ENCODE measurements at regions not wholly inside any gene's neighbourhood (a gene's known extent, or its start where the extent isn't known, plus 50 kb on each side); places are given as distances from the start of the nearest gene placed in this dataset.

DNA sequence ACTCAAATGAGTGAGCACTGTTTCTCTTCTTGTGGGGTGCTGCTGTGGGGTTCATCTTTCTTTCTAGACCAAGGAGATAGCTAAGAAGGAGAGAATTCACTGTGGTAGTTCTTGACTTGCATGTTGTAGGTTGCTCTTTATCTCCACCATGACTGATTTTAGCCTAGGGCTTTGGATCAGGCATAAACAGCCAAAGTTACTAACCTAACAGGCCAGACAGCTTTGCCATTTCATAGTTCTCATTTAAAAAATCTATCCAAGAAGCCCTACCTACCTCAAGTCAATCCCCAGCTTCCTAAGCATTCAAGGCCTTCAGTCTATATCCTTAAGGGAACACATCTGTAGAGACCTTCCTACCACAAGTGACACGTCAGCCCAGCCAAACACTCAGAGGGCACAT, 107.9 kb upstream of the CARMIL1 start:
- no peak for TF ChIP-seq EZH2 (IDR thresholded peaks at IDR 0.05; ENCODE audit: low read length, missing control alignments)
- TF ChIP-seq, protein P1, sequence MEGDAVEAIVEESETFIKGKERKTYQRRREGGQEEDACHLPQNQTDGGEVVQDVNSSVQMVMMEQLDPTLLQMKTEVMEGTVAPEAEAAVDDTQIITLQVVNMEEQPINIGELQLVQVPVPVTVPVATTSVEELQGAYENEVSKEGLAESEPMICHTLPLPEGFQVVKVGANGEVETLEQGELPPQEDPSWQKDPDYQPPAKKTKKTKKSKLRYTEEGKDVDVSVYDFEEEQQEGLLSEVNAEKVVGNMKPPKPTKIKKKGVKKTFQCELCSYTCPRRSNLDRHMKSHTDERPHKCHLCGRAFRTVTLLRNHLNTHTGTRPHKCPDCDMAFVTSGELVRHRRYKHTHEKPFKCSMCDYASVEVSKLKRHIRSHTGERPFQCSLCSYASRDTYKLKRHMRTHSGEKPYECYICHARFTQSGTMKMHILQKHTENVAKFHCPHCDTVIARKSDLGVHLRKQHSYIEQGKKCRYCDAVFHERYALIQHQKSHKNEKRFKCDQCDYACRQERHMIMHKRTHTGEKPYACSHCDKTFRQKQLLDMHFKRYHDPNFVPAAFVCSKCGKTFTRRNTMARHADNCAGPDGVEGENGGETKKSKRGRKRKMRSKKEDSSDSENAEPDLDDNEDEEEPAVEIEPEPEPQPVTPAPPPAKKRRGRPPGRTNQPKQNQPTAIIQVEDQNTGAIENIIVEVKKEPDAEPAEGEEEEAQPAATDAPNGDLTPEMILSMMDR (conservative IDR thresholded peaks at IDR 0.05 in 1 of 2, IDR thresholded peaks at IDR 0.05 in 1 of 2; ENCODE audit: low read depth in 1 of 2, low read length in 2 of 2), result no peak

All from fibroblast of lung (primary cell).